ENCODE measurements at regions not wholly inside any gene's neighbourhood (a gene's known extent, or its start where the extent isn't known, plus 50 kb on each side); places are given as distances from the start of the nearest gene placed in this dataset.
"Not testable (repeated sequence)": the region's sequence is repeated elsewhere in the genome, so short reads cannot be mapped to it uniquely, and the experiment has no call there.

DNA sequence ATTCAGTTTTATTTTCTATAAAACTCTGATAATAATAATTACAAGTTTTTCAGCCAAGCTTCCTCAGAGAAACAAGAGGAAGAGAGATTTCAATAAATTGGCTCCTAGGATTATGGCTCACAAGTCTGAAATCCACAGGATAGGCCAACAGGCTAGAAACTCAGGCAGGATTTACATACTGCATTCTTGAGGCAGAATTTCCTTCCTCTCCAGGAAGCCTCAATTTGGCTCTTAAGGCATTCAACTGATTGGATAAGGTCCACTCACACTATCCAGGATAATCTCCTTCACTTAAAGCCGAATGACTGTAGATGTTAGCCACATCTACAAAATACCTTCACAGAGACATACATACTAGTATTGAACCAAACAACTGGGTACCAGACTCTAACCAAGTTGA lies 120.3 kb upstream of the FAT3 start:
- no peak for DNase-seq (ENCODE audit: low read depth)
- no peak overlapping the region for H3K4me3 ChIP-seq (ENCODE audit: low read depth, low read length)
- TF ChIP-seq, protein P1, sequence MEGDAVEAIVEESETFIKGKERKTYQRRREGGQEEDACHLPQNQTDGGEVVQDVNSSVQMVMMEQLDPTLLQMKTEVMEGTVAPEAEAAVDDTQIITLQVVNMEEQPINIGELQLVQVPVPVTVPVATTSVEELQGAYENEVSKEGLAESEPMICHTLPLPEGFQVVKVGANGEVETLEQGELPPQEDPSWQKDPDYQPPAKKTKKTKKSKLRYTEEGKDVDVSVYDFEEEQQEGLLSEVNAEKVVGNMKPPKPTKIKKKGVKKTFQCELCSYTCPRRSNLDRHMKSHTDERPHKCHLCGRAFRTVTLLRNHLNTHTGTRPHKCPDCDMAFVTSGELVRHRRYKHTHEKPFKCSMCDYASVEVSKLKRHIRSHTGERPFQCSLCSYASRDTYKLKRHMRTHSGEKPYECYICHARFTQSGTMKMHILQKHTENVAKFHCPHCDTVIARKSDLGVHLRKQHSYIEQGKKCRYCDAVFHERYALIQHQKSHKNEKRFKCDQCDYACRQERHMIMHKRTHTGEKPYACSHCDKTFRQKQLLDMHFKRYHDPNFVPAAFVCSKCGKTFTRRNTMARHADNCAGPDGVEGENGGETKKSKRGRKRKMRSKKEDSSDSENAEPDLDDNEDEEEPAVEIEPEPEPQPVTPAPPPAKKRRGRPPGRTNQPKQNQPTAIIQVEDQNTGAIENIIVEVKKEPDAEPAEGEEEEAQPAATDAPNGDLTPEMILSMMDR (IDR thresholded peaks at IDR 0.05; ENCODE audit: low read depth, low read length, missing control alignments) = no peak

DNA sequence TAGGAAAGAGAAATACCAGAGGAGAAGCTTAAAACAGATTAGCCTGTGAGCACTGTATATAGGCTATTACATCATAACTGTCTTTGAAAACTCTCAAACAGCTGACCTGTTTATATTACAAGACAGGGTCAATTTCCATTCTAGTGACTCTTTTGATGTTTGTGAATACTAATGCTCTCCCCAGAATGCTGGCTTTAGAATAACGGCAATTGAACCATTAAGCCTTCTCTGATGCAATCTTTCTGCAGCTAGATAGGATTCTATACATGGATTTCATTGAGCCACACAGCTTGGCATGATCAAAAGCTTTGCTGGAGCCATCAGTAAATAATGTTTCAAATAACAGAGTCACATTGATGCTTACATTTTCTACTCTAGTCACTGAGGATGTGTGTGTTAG lies 122.7 kb upstream of the FAT3 start:
- no peak for DNase-seq (ENCODE audit: low read depth)
- H3K4me3 ChIP-seq (ENCODE audit: low read depth, low read length) = no peak overlapping the region
- TF ChIP-seq, protein P1 (IDR thresholded peaks at IDR 0.05; ENCODE audit: low read depth, low read length, missing control alignments) = no peak

DNA sequence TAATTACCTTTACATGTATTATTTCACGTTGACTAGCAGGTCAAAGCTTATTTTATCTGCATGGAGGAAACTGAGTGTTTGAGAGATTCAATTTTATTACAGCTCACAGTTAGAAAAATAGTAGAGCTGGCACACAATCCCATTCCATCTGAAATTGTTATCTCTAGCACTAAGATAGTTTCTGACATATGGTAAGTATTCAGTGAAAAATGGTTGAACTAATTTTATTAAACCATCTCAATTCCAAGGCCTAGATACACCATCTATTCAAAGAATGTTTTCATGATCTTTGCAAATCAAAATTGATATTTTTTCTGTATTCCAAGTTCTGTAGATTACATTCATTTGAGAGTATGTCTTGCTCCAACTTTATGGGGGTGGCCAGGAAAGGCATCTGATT lies 125.4 kb upstream of the FAT3 start:
- DNase-seq (ENCODE audit: low read depth) = no peak
- TF ChIP-seq, protein P1 (IDR thresholded peaks at IDR 0.05; ENCODE audit: low read depth, low read length, missing control alignments) = no peak

DNA sequence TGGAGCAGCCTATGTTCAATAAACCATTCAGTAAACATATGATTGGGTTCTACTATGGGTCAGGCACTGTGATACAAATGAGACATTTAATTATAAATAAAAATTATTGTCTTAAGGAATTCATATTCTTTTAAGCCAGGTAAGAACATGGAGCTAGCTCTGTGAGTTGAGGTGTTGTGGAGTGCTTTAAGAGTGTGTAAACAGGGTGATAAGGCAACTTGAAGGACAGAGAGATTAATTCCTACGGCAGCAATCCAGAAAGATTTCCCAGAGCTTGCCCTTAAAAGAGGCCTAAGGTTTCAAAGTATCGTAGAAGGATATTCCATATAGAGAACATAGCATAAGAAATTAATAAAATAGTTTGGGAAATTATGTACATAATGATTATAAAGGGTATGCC lies 126.4 kb upstream of the FAT3 start:
- no peak overlapping the region for H3K4me3 ChIP-seq (ENCODE audit: low read depth, low read length)
- DNase-seq (ENCODE audit: low read depth) = no peak
- TF ChIP-seq, protein P1 (IDR thresholded peaks at IDR 0.05; ENCODE audit: low read depth, low read length, missing control alignments) = no peak

More for the DNA sequence above, 125.4 kb upstream of the FAT3 start:
- H3K4me3 ChIP-seq (ENCODE audit: low read depth, low read length) = no peak overlapping the region

DNA sequence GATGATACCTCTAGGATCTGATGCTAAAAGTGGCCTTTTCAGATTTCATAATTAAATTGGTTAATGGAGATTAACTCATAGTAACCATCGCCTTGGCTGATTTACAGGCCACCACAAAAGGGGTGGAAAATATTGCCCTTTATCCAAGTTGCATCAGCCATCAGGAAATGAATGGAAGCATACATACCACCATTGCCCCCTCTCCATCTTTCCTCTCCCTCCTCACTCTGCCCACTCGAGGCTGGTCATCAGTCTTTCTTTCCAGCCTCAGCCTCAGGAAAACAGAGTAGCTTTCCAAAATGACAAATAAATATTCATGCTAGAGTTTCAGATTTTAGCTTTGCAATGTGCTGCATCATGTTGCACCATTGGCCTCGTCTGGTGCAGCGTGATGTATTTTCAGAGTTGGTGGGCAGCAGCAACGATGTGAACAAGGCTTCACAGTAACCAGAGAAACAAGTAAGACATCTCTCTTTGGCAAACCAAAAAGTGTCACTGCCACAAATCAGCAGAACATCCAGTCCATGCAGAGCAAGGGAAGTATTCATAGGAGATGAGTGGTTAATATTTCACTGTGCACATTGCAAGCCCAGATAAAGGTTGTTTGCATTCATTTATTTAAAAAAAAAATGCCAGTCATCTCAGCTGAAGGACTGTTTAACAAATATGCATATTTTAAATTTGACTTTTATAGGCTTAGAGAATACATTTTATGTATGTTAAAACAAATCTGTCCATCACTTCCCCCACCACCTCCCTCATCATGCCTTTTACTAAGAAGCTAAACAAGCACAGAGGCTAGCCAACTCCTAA lies 136.7 kb upstream of the FAT3 start:
- TF ChIP-seq, protein P1 (IDR thresholded peaks at IDR 0.05; ENCODE audit: low read depth, low read length, missing control alignments) = no peak
- DNase-seq (ENCODE audit: low read depth) = no peak
- no peak overlapping the region for H3K4me3 ChIP-seq (ENCODE audit: low read depth, low read length)

DNA sequence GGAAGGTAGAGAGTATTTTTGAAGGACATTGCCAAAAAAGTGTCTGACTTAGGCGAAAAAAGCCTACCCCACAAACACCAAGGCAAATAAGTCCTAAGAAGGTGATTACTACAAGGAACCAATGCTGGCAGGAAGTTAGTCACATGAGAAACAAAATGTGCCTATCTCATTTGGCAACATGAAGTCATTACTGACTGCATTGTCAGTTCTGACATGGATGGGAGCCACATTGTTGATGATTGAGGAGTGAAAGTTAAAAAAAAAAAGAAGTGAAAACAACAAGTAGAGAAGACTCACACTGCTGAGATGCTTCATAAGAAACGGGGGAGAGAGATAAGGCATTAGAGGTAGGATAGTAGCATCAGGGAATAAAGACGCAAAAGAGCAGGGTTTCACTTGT lies 141.5 kb upstream of the FAT3 start:
- TF ChIP-seq, protein P1 (IDR thresholded peaks at IDR 0.05; ENCODE audit: low read depth, low read length, missing control alignments) = no peak
- no peak for DNase-seq (ENCODE audit: low read depth)
- no peak overlapping the region for H3K4me3 ChIP-seq (ENCODE audit: low read depth, low read length)

DNA sequence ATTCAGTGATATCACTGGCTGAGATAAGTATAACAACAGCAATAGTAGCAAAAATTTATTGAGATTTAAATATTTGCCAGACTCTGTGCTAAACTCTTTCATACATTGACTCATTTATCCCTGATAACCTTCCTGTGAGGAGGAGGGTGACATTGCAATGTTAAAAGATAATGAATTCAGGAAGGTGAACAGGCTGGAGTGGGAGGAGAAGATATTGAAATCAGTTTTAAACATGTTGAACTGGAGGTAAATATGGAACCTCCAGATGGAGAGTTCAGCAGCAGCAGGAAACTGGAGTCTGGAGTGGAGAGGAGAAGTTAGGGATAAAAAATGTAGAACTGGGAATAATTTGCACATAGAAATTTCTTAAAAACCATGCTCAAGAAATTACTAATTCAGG lies 142.0 kb upstream of the FAT3 start:
- no peak overlapping the region for H3K4me3 ChIP-seq (ENCODE audit: low read depth, low read length)
- TF ChIP-seq, protein P1 (IDR thresholded peaks at IDR 0.05; ENCODE audit: low read depth, low read length, missing control alignments) = no peak
- DNase-seq (ENCODE audit: low read depth) = no peak

DNA sequence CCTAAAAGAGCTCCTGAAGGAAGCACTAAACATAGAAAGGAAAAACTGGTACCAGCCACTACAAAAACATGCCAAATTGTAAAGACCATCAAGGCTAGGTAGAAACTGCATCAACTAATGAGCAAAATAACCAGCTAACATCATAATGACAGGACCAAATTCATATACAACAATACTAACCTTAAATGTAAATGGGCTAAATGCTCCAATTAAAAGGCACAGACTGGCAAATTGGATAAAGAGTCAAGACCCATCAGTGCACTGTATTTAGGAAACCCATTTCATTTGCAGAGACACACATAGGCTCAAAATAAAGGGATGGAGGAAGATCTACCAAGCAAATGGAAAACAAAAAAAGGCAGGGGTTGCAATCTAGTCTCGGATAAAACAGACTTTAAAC lies 150.1 kb upstream of the FAT3 start:
- H3K4me3 ChIP-seq (ENCODE audit: low read depth, low read length); DNase-seq (ENCODE audit: low read depth): not testable (repeated sequence)
